ENCODE measurements at regions not wholly inside any gene's neighbourhood (a gene's known extent, or its start where the extent isn't known, plus 50 kb on each side); places are given as distances from the start of the nearest gene placed in this dataset.

DNA sequence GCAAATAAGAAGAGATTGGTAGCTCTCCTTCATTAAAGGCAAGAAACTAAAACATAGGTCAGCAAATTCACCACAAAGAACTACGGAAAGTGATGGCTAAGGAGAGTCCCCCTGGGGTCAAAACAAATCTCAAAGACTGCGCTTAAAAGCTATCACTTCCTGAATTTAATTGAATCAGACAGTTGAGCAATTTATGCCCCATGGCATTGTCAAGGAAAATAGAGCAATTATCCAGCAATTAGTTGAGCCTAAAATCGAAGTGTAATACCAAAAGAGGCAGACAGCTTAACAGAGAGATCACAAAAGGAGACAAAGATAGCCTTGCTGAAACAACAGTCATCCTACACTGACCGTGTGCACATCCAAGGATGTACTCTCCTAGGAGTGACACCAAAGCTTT, 74.4 kb upstream of the SCN10A start:
- no peak for TF ChIP-seq POLR2AphosphoS5 (IDR thresholded peaks at IDR 0.05; ENCODE audit: low read depth)
- TF ChIP-seq, protein P1, sequence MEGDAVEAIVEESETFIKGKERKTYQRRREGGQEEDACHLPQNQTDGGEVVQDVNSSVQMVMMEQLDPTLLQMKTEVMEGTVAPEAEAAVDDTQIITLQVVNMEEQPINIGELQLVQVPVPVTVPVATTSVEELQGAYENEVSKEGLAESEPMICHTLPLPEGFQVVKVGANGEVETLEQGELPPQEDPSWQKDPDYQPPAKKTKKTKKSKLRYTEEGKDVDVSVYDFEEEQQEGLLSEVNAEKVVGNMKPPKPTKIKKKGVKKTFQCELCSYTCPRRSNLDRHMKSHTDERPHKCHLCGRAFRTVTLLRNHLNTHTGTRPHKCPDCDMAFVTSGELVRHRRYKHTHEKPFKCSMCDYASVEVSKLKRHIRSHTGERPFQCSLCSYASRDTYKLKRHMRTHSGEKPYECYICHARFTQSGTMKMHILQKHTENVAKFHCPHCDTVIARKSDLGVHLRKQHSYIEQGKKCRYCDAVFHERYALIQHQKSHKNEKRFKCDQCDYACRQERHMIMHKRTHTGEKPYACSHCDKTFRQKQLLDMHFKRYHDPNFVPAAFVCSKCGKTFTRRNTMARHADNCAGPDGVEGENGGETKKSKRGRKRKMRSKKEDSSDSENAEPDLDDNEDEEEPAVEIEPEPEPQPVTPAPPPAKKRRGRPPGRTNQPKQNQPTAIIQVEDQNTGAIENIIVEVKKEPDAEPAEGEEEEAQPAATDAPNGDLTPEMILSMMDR (IDR thresholded peaks at IDR 0.05; ENCODE audit: insufficient read depth, low read length), result no peak
- TF ChIP-seq, protein P2, sequence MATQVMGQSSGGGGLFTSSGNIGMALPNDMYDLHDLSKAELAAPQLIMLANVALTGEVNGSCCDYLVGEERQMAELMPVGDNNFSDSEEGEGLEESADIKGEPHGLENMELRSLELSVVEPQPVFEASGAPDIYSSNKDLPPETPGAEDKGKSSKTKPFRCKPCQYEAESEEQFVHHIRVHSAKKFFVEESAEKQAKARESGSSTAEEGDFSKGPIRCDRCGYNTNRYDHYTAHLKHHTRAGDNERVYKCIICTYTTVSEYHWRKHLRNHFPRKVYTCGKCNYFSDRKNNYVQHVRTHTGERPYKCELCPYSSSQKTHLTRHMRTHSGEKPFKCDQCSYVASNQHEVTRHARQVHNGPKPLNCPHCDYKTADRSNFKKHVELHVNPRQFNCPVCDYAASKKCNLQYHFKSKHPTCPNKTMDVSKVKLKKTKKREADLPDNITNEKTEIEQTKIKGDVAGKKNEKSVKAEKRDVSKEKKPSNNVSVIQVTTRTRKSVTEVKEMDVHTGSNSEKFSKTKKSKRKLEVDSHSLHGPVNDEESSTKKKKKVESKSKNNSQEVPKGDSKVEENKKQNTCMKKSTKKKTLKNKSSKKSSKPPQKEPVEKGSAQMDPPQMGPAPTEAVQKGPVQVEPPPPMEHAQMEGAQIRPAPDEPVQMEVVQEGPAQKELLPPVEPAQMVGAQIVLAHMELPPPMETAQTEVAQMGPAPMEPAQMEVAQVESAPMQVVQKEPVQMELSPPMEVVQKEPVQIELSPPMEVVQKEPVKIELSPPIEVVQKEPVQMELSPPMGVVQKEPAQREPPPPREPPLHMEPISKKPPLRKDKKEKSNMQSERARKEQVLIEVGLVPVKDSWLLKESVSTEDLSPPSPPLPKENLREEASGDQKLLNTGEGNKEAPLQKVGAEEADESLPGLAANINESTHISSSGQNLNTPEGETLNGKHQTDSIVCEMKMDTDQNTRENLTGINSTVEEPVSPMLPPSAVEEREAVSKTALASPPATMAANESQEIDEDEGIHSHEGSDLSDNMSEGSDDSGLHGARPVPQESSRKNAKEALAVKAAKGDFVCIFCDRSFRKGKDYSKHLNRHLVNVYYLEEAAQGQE (IDR thresholded peaks at IDR 0.05; ENCODE audit: insufficient replicate concordance, low read depth), result no peak
- TF ChIP-seq SPI1 (IDR thresholded peaks at IDR 0.05; ENCODE audit: borderline replicate concordance, low read depth), result no peak
- TF ChIP-seq GABPA (IDR thresholded peaks at IDR 0.05; ENCODE audit: low read depth), result no peak
